DND-41 (cell line): ENCODE measurements at regions not wholly inside any gene's neighbourhood (a gene's known extent, or its start where the extent isn't known, plus 50 kb on each side); places are given as distances from the start of the nearest gene placed in this dataset.

ENCODE experiments used
- ATAC-seq: fragments of 200-7000 bp; cut with Tn5 transposase; 3 replicates; pipeline ENCODE4 v1.9.1; 2021; ENCODE audit warnings: low read depth; ENCODE audit not compliant: insufficient read depth
- DNase-seq: peaks from one replicate; pipeline ENCODE4 v3.0.0-alpha.2; 2020
- H2AFZ ChIP-seq: 2 replicates; pipeline ENCODE4 v1.6.0; 2012; ENCODE audit warnings: low read depth, low read length
- H3K27ac ChIP-seq: 2 replicates; pipeline ENCODE4 v1.5.1; 2012; ENCODE audit warnings: low read length, inconsistent platforms
- H3K27me3 ChIP-seq: fragments of 200-600 bp; sonication (generic); 2 replicates; pipeline ENCODE4 v1.6.0; 2012; ENCODE audit warnings: low read length, mild to moderate bottlenecking, inconsistent platforms; ENCODE audit not compliant: insufficient read depth, poor library complexity
- H3K36me3 ChIP-seq: 2 replicates; pipeline ENCODE4 v1.5.1; 2012; ENCODE audit warnings: low read length, inconsistent platforms; ENCODE audit not compliant: insufficient read depth
- H3K4me1 ChIP-seq: 2 replicates; pipeline ENCODE4 v1.5.1; 2012; ENCODE audit warnings: mild to moderate bottlenecking, low read length; ENCODE audit not compliant: insufficient read depth
- H3K4me2 ChIP-seq: 2 replicates; pipeline ENCODE4 v1.6.0; 2012; ENCODE audit warnings: mild to moderate bottlenecking, moderate library complexity, low read length, inconsistent platforms; ENCODE audit not compliant: insufficient read depth
- H3K4me3 ChIP-seq, 2 experiments: fragments of 200-600 bp in 1 of 2; shearing (Covaris generic) in 1 of 2; 2 replicates each; pipeline ENCODE4 v1.5.1; 2012 to 2016; ENCODE audit warnings: inconsistent platforms in 2 of 2, low read length in 2 of 2, mild to moderate bottlenecking in 2 of 2, low read depth in 1 of 2, moderate library complexity in 1 of 2
- H3K79me2 ChIP-seq: 2 replicates; pipeline ENCODE4 v1.6.0; 2012; ENCODE audit warnings: low read length, inconsistent platforms; ENCODE audit not compliant: insufficient read depth
- H3K9ac ChIP-seq: 2 replicates; pipeline ENCODE4 v1.6.0; 2012; ENCODE audit warnings: low read depth, mild to moderate bottlenecking, inconsistent platforms, low read length, moderate library complexity
- H3K9me3 ChIP-seq: 2 replicates; pipeline ENCODE4 v1.5.1; 2012; ENCODE audit warnings: low read length, moderate library complexity, mild to moderate bottlenecking, inconsistent platforms; ENCODE audit not compliant: insufficient read depth, severe bottlenecking
- H4K20me1 ChIP-seq: 2 replicates; pipeline ENCODE4 v1.6.0; 2012; ENCODE audit warnings: low read length; ENCODE audit not compliant: insufficient read depth
- CTCF ChIP-seq: IDR thresholded peaks from 2 replicates; pipeline ENCODE4 v1.5.1; 2012; ENCODE audit warnings: borderline replicate concordance, low read length, moderate library complexity, mild to moderate bottlenecking; ENCODE audit not compliant: poor library complexity, severe bottlenecking; ENCODE audit errors: extremely low read depth
- EZH2 ChIP-seq: IDR thresholded peaks from 3 replicates; pipeline ENCODE4 v1.6.1; 2012; ENCODE audit warnings: borderline replicate concordance, low read depth, mild to moderate bottlenecking, moderate library complexity, low read length, inconsistent platforms; ENCODE audit not compliant: severe bottlenecking

- Histone ChIP-seq H3K27me3 (no peaks in the 10 kb centered on the region), H4K20me1 (no peaks in the 10 kb centered on the region), H3K27ac (no peak overlapping the region), H3K4me1 (no peaks in the 10 kb centered on the region), H3K36me3 (no peaks in the 10 kb centered on the region), H3K79me2 (no peaks in the 10 kb centered on the region), H3K4me3 (no peak overlapping the region), H3K9ac (no peak overlapping the region), H3K9me3 (peaks cover 21% of the 10 kb centered on the region), H3K4me2 (no peak overlapping the region), H2AFZ (no peak overlapping the region)
- DNase-seq (no peak), ATAC-seq (no peak)
- no peak for TF ChIP-seq EZH2
- no peak for TF ChIP-seq CTCF
Observed at GRCh38 chr5:3751846-3752245, 156.2 kb downstream of the IRX1 start.

GRCh38 chr5:3778000-3778550, 182.4 kb downstream of the IRX1 start:
- Histone ChIP-seq H3K4me2 (no peak overlapping the region), H3K9me3 (no peaks in the 10 kb centered on the region), H3K9ac (no peak overlapping the region), H3K4me3 (no peak overlapping the region), H3K27ac (no peak overlapping the region), H3K79me2 (no peaks in the 10 kb centered on the region), H3K36me3 (no peaks in the 10 kb centered on the region), H3K4me1 (peaks cover 6% of the 10 kb centered on the region), H3K27me3 (no peaks in the 10 kb centered on the region), H4K20me1 (no peaks in the 10 kb centered on the region), H2AFZ (no peak overlapping the region)
- ATAC-seq (no peak), DNase-seq (no peak)
- TF ChIP-seq EZH2, result no peak
- no peak for TF ChIP-seq CTCF

- H3K4me2 ChIP-seq, result no peak overlapping the region
- DNase-seq (no peak), ATAC-seq (no peak)
- H3K27me3 ChIP-seq, result no peaks in the 10 kb centered on the region
- H3K9ac ChIP-seq, result no peak overlapping the region
- H3K4me3 ChIP-seq, result no peak overlapping the region
- H3K79me2 ChIP-seq, result no peaks in the 10 kb centered on the region
- TF ChIP-seq CTCF (no peak), EZH2 (no peak)
- H2AFZ ChIP-seq, result no peak overlapping the region
- H3K27ac ChIP-seq, result no peak overlapping the region
- H3K9me3 ChIP-seq, result no peaks in the 10 kb centered on the region
- H4K20me1 ChIP-seq, result no peaks in the 10 kb centered on the region
- H3K4me1 ChIP-seq, result peaks cover 6% of the 10 kb centered on the region
- H3K36me3 ChIP-seq, result no peaks in the 10 kb centered on the region
Observed at GRCh38 chr5:3778945-3779344, 183.3 kb downstream of the IRX1 start.

- Histone ChIP-seq H3K36me3 (no peaks in the 10 kb centered on the region), H3K4me2 (no peak overlapping the region), H3K4me1 (peaks cover 6% of the 10 kb centered on the region), H3K79me2 (no peaks in the 10 kb centered on the region), H3K9ac (no peak overlapping the region), H3K27ac (no peak overlapping the region), H3K27me3 (no peaks in the 10 kb centered on the region), H3K9me3 (no peaks in the 10 kb centered on the region), H2AFZ (no peak overlapping the region), H4K20me1 (no peaks in the 10 kb centered on the region), H3K4me3 (no peak overlapping the region)
- TF ChIP-seq CTCF, result no peak
- no peak for TF ChIP-seq EZH2
- ATAC-seq, result no peak
- DNase-seq, result no peak
Observed at GRCh38 chr5:3780278-3780677, 184.6 kb downstream of the IRX1 start.
